ENCODE measurements at regions not wholly inside any gene's neighbourhood (a gene's known extent, or its start where the extent isn't known, plus 50 kb on each side); places are given as distances from the start of the nearest gene placed in this dataset.

GRCh38 chr10:113443141-113443925 is 109.5 kb upstream of the HABP2 start:
- no peak for DNase-seq (ENCODE audit: low spot score)

DNA sequence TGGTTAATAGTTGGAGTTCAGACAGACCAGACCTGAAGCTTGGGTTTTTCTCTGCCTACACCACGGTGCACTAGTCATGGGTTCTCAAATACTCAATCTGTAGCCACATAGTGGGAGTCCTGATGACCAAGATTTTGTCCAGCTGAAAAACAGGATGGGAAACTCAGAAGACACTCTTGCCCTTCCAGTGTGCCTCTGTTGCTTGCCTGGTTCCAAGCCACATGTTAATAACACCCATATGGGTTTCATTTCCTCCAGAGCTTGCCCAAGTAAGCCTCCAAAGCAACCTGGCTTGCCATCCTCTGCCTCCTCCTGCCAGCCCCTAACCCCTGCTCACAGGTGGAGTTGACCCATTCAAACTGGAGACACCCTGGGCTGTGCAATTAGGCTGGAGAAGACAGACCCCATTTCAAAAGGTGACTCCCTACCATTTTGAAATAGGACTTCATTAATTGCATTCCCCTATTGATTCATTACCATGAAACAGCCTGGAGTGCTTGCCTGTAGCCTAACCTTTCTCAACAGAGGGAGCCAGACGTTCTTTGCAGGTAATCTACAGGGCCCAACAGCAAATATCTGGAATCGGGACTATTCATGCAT is 108.0 kb upstream of the HABP2 start:
- no peak for DNase-seq (ENCODE audit: low spot score)

- no peak for DNase-seq (ENCODE audit: low spot score)
These were observed 107.1 kb upstream of the HABP2 start for GRCh38 chr10:113445736-113446135.

- DNase-seq (ENCODE audit: low spot score): no peak
These were observed 106.1 kb upstream of the HABP2 start for GRCh38 chr10:113446739-113447138.

DNA sequence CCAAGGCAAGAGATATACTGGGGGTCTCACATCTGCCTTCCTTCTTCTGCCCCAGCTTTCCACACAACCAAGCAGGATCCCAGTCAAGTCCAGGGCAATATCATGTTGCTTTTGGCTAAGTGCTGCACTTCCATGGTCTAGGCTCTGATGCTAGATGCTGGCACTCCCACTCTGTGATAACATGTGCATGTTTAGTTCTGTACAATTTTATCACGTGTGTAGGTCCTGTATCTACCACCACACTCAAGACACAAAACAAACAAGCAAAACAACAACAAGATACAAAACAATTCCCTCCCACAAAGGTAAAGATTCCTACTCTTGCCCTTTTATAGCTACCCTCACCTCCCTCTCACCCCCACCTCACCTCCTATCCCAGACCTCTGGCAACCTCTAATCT is 105.6 kb upstream of the HABP2 start:
- no peak for DNase-seq (ENCODE audit: low spot score)

DNA sequence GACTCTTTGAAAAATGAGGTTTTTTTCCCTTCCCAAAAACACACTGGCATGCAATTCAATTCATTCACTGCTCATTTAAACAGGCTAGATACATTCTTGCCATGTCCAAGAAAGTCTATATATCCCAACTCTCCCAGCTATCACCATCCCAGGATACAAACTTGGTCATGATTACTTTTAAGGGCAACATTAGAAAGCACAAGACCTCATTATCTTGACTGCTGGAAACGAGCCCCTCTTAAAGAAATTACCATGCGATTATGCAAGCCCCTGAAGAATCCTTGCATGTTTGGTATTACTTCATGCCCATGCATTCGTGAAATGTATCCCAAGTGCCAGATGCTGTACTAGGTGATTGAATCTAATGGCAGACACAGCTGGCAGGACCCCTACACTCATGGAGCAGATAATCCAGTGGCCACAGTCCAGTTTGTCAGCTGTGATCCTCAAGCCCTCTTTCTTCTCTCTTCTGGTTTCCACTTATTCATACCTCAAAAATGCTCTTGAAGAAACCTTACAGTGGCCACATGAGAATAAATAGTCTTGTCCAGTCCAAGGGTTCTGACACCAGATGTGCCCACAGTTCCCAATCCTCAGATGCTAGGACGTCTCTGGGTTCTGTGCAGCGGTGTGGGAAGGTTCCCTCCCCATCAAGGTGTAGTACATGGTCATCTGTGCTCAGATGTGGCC is 103.7 kb upstream of the HABP2 start:
- no peak for DNase-seq (ENCODE audit: low spot score)

DNA sequence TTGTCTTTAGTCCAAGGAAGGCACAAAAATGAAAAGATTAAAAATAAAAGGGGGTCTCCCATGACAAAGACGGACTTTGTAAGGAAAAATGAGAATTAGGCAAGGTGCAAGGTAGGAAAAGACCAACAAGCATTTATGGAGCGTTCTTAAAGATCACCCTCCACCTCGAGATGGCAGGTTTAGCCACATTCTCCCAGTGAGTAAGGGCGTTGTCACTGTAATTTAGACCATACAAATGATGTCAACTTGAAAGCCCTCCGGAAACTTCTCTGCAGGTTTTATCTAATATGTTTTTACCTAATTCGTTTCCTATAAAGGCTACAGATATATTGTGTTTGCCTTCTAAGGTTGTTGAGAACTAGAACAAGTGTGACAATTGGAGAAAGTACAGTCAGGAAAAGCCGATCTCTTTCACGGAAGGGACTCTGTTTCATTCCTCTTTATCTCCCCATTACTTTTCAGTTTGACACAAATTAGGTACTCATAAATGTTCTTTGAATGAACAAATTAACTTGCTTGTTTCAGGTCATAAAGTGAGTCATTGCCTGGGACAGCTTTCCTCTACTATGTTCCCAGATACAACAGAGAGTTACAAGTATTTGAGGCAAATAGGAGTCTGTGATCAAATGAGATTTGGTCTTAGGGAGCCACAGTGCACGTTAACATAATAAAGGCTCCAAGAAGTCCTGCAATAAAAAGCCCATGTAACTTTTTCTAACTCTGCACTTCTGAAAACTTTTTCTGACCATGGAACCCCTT is 102.6 kb upstream of the HABP2 start:
- DNase-seq (ENCODE audit: low spot score): no peak

- DNase-seq (ENCODE audit: low spot score): no peak
These were observed 101.9 kb upstream of the HABP2 start for GRCh38 chr10:113450906-113451305.

DNA sequence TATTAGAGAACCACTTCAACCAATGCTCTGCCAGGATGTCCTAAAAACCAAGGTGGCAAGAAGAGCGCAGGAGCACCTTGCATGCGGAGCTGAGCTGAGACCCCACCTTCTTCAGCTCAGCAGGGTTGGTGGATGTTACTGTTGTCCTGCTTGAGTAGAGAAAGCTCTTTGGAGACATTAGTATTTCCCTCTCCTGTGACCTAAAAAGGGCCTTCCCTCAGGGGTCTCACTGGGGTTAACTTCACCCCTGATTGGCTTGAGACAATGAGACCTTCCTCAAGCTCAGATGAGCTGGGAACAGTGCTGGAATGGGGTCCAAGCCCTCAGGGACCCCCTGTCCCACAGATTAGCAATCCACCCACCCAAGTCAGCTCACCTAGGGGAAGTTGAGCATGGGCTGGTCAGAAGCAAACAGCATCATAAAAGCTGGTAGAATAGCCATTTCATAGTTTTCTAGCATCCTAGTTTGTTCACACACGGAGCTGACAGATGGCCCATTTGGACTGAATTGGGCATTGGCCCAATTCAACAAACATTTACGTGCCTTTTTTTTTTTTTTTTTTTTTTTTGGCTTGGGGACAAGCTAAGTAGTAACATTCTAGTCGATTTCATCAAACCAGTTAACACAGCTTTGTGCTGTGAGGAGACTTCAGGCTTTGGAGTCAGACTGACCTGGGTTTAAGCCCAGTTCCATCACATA is 100.6 kb upstream of the HABP2 start:
- no peak for DNase-seq (ENCODE audit: low spot score)

DNA sequence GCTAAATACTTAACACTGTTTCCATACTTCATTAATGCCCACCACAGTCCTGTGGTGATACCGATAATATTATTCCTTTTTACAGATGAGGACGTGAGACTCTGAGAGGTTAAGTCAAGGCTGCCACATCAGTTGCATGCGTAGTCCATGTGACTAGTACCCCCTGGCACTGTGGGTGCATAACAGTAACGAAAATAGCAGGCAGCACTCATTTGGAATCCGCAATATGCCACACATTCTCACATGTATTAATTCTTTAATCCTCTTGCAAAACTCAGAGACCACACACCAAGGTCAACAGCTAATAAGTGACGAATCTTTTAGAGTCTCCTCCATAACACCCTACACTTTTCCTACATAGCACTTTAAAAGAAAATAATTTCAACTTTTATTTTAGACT is 99.5 kb upstream of the HABP2 start:
- no peak for DNase-seq (ENCODE audit: low spot score)

- no peak for DNase-seq (ENCODE audit: low spot score)
These were observed 98.4 kb upstream of the HABP2 start for GRCh38 chr10:113454341-113455061.

DNA sequence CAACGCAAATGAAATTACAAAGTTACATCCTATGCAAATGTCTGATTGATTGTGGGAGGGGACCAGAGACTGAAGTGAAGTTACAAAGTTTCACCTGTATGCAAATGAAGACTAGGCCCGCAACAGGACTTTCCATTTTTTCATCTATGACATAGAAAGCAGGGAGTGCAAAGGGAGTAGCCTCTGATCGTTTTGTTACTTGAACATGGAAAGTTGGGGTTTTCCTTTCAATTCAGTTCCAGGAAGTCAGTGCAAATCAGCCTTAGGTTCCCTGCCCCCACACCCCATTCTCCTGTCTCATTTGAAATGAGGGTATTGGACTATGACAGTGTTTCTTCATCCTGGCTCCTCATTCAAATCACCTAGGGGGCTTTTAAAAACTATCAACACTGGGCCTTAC is 96.9 kb upstream of the HABP2 start:
- DNase-seq (ENCODE audit: low spot score): no peak

GRCh38 chr10:113456741-113457140 is 96.1 kb upstream of the HABP2 start:
- no peak for DNase-seq (ENCODE audit: low spot score)

DNA sequence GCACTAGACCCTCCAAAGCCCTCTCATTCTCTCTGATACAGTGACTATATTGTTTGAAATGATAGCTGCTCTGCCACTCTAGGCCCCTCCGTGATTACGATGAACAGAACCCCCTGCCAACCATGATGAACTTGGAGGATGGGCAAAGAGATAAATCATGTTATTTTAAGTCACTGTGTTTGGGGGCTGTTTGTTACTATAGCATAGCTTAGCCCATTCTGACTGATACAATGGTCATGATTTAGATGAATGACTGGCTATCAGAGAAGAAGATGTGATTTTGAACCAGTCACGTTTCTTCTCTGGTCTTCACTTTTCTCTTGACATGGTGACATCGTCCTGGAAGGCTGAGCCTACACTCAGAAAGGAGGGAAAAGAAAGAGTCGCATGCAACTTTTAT is 95.4 kb upstream of the HABP2 start:
- no peak for DNase-seq (ENCODE audit: low spot score)

- no peak for DNase-seq (ENCODE audit: low spot score)
These were observed 94.4 kb upstream of the HABP2 start for GRCh38 chr10:113458451-113458850.

DNA sequence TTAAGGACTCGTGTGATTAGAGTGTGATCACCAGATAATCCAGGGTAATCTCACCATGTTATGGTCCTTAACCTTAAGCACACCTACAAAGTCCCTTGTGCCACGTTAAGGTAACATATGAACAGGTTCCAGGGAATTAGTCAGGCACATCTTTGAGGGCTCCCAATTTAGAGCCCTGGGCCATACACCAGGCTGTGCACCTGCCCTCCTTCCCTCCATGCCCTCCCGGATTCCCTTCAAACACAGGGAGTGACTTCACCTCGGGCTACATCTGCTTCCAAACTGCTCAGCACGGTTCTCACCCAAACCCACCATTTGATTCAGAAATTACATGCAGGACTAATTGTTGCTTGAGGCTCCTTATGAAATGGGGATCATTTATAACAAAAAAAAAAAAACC is 93.9 kb upstream of the HABP2 start:
- no peak for DNase-seq (ENCODE audit: low spot score)

GRCh38 chr10:113459626-113460280 is 93.1 kb upstream of the HABP2 start:
- no peak for DNase-seq (ENCODE audit: low spot score)

GRCh38 chr10:113463083-113463482 is 89.8 kb upstream of the HABP2 start:
- no peak for DNase-seq (ENCODE audit: low spot score)

DNA sequence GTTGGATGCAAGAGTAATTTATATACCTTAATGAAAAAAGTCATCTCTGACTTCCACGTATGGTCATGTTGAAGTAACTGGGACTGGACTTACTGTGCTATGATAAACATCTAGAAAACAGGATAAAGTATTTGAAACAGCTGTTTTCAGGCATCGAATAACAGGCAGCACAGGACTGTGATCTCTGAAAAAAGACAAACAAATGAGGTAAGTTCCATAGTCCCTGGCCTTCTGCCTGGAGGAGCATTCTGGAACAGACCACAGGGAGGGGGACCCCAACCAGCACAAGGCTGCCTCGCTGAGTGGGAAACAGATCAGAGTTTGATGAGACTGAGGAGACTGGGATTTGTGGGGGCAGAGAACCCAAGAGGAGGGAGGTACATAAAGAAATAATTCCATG is 89.1 kb upstream of the HABP2 start:
- DNase-seq (ENCODE audit: low spot score): no peak

GRCh38 chr10:113469796-113470195 is 83.1 kb upstream of the HABP2 start:
- no peak for DNase-seq (ENCODE audit: low spot score)
